ENCODE measurements at regions not wholly inside any gene's neighbourhood (a gene's known extent, or its start where the extent isn't known, plus 50 kb on each side); places are given as distances from the start of the nearest gene placed in this dataset.

GRCh38 chr10:62692085-62692484 lies 112.4 kb upstream of the ADO start:
- TF ChIP-seq CTCF (IDR thresholded peaks at IDR 0.05; ENCODE audit: low read length) (no peak), EZH2 (optimal IDR thresholded peaks at IDR 0.05; ENCODE audit: low read depth, low read length) (no peak), EZH2phosphoT487 (IDR thresholded peaks at IDR 0.05; ENCODE audit: low read length) (no peak)

Data from MM.1S (cell line).